GM10266 (cell line): ENCODE measurements at regions not wholly inside any gene's neighbourhood (a gene's known extent, or its start where the extent isn't known, plus 50 kb on each side); places are given as distances from the start of the nearest gene placed in this dataset.

Source experiments
- DNase-seq: peaks from one replicate; pipeline ENCODE4 v3.0.0; 2012; ENCODE audit errors: extremely low spot score
- CTCF ChIP-seq: IDR thresholded peaks from 2 replicates; pipeline ENCODE4 v1.5.1; 2012; ENCODE audit warnings: mild to moderate bottlenecking, low read depth; ENCODE audit not compliant: control insufficient read depth, insufficient read depth; ENCODE audit errors: missing control alignments

- no peak for DNase-seq
- no peak for TF ChIP-seq CTCF
Measured at GRCh38 chr11:25159341-25159740, 662.5 kb downstream of the LUZP2 start.

- DNase-seq: no peak
Measured at GRCh38 chr11:25163421-25163820, 666.6 kb downstream of the LUZP2 start.

GRCh38 chr11:25180187-25180586, 683.3 kb downstream of the LUZP2 start:
- no peak for DNase-seq
- TF ChIP-seq CTCF: no peak

More at GRCh38 chr11:25163421-25163820, 666.6 kb downstream of the LUZP2 start:
- TF ChIP-seq CTCF: no peak

GRCh38 chr11:25183411-25183810, 686.6 kb downstream of the LUZP2 start:
- no peak for TF ChIP-seq CTCF
- DNase-seq: no peak

GRCh38 chr11:25197515-25197914, 700.7 kb downstream of the LUZP2 start:
- no peak for TF ChIP-seq CTCF
- DNase-seq: no peak

GRCh38 chr11:25198704-25199103, 701.9 kb downstream of the LUZP2 start:
- no peak for DNase-seq
- no peak for TF ChIP-seq CTCF

GRCh38 chr11:25200925-25201324, 704.1 kb downstream of the LUZP2 start:
- no peak for TF ChIP-seq CTCF
- DNase-seq: no peak

GRCh38 chr11:25206762-25207161, 709.9 kb downstream of the LUZP2 start:
- TF ChIP-seq CTCF: no peak
- DNase-seq: no peak
